GM03348 (cell line): ENCODE measurements at regions not wholly inside any gene's neighbourhood (a gene's known extent, or its start where the extent isn't known, plus 50 kb on each side); places are given as distances from the start of the nearest gene placed in this dataset.
"Not testable (repeated sequence)": the region's sequence is repeated elsewhere in the genome, so short reads cannot be mapped to it uniquely, and the experiment has no call there.

Source experiments
- DNase-seq: peaks from one replicate; pipeline ENCODE4 v3.0.0; 2012; ENCODE audit warnings: low spot score

DNA sequence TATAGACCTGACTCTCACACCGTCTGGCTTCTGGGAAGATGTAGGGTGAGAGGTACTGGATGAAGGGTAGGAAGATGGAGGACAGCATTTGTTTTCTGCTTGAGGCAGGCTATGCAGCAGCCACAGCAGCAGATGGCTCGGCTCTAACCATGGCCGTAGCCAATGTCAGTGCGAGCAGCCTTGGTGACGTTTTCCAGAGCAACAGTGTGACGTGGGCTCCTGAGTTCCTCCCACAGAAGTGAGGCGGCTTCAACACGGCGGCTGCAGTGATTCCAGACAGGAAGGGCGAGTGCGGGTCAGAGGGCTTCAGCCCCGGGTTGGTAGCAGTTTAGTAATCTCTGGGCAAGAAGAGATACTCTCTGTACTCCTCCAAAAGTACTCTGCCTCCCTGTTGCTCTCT, 133.0 kb upstream of the MYT1L start:
- DNase-seq = no peak

DNA sequence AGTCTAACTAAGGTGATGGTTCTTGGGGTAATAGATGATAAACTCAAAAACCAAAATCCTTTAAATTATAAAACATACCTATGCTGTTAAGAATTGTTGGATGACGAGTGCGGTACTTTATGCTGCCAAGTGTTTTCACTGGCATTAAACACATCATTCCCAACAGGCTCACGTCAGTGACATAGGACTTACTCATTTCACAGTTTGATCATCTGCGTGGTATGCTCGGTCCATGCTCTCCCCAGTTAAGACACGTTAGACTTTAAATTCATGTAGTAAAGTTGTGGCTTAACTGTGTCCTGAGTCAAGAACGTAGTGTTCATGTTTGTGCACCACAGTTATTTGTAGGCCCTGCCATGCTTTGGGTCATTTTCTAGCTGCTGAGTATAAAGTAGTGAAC, 125.6 kb upstream of the MYT1L start:
- no peak for DNase-seq

DNA sequence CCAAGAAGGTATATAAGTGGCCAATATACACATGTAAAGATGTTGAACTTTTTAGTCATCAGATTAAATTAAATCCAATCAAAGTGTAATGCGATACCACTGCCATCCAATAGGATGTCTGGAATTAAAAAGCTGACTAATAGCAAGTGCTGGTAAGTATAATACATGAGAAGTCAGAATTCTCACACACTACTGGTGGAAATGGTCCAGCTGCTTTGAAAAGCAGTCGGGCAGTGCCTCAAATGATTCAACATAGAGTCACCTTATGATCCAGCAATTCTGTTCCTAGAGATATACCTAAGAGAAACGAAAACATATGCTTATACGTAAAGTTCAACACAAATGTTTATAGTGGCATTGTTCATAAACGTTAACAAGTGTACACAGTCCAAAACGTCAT, 124.1 kb upstream of the MYT1L start:
- no peak for DNase-seq

DNA sequence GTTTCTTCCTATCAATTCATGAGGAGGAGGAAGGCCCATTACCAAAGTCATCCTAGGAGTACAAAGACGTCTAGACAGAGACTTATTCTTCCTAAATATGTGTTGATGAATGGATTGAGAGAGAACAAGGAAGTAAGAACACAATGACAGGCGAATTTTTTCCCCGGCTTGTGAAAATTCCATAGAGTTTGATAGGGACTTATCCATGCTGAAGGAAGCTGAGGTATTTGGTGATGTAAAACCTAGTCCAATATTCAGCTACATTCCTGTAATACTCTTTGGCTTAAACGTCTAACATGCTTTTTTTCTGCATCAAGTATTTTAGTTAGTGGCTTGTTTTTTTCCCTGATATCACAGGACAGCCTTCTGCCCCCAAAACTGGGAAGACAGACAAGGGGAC, 121.9 kb upstream of the MYT1L start:
- no peak for DNase-seq

DNA sequence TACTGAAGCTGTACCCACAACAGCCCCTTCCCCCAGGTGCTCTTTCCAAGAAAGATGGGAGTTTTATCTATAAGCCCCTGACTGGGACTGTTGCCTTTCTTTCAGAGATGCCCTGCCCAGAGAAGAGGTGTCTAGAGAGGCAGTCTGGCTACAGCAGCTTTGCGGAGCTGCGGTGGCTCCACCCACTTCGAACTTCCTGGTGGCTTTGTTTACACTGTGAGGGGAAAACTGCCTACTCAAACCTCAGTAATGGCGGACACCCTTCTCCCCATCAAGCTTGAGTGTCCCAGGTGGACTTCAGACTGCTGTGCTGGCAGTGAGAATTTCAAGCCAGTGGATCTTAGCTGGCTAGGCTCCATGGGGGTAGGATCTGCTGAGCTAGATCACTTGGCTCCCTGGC, 120.2 kb upstream of the MYT1L start:
- DNase-seq = not testable (repeated sequence)

DNA sequence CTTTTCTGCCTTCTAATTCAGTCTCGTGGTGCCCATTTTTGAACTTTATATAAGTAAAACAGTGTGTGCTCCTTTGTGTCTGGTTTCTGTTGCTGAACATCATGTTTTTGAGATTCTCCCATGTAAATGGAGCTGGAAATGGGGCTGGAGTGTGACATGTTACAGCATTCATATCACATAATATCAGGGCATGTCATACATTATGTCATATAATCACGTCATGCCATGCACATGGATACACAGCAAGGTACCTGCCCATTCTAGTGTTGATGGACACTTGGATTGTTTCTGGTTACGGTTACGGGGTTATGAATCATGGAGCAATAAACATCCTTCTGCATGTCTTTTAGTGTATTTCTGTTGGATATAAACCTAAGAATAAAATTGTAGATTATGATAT, 117.1 kb upstream of the MYT1L start:
- DNase-seq = no peak

DNA sequence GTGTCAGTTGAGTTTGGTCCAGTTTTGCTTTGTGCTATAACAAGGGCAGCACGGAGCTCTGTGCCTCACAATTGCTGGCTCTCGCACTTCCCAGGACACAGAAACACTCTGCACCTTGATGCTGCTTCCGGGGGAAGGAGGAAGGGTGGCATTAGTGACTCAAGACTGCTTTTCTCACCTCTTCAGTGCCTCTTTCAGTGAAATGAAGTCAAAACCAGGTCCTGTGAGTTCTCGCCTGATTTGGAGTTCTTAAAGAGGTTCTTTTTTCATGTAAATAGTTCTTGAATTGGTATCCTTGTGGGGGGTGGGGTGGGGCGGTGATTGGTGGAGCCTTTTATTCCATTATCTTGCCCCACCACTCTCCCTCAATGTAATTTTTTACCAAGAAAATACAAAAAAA, 91.5 kb upstream of the MYT1L start:
- DNase-seq = no peak

DNA sequence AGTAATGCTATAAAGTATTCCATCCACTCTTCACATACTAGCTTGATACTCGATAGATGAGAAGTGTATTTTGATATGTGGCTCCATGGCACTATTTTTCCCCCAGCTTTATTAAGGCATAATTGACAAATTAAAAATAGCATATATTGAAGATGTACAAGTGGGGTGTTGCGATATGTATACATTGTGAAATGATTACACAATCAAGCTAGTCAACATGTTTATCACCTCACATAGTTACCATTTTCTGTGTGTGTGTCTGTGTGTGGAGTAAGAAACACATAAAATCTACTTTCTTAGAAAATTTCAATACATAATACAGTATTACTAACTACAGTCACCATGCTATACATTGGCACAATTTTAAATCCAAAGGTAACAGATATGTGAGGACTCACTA, 82.5 kb upstream of the MYT1L start:
- no peak for DNase-seq

DNA sequence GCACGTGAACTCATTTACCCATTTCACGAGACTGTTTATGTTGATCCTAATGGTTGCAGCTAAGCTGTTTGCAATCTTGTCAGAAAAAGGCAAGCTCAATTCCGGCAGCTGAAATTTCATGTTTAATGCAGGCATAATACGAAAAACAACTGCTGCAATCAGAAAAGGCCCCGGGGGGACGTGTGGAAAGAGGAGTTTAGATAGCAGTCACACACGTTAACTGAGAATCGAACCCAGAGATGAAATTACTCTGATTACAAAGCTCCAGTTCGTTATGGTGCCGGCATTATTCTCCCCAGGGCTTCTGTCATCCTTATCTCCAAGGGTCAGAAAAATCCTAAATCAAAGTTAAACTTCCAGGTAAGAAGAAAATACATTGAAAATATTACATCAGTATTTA, 79.9 kb upstream of the MYT1L start:
- no peak for DNase-seq

DNA sequence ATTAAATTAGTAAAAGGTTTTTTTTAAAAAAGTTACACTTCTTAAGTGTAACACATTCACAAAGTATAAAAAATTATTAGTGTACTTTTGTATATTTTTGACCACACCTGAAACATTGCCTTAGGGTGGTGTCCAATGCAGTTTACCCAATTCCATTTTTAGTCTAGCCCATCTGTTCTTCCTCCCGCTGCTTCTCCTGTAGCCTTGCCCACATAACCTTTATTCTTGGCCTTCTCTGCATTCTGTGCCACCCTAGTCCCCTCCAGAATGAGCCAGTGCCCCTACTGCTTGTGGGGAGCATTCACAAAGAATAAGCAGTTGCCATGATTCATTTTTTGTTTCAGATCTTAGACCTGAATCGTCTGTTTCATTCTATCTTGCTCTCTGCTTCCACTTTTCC, 78.4 kb upstream of the MYT1L start:
- DNase-seq = no peak

DNA sequence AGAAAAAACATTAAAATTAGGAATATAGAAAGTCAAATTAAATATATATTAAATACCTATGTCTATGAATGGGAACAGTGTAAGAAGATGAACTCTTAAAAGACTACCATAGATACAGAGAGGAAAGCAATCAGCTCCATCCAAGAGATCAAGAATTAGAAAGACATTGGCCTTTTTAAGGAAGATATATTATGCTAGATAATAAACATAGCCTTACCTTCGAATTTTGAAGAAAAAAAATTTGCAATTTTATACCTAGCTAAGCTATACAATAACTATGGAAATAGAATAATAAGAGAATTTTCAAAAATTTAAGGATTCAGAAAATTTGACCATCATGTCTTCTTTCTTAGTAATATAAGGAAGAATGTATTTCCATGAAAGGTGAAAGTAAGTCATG, 74.7 kb upstream of the MYT1L start:
- DNase-seq = no peak

DNA sequence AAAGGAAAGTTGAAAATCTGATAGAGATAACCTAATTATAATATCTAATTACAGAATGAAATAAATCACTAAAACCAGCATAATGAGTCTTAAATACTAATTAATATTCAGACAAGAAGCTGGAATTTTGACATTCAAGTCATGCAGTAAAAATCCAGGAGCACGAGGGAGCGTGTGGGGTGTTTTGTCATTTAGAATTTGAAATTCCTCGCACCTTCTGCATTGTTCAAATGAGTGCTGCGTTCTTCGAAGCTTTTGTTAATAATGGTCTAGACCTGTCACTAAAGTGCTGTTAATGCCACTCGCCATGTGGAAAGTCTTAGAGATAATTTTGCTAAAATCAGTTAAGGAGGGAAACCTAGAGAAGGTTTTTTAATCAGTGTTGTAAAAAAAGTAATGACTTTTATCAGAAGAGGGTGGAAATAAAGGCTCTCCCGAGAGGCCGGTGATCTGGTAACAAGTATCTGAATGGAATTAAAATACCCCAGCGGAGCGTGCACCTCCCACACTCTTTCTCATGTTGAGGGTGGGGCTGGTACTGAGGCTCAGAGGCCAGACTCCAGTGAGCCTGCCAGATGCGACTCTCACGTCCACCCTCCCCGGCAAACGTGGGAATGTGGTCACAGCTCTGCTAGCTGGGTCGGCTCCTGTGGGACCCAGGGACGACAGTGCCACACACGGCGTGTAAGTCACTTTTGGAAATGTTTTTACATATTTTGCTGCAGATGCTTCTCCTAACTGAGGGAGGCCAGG, 69.4 kb upstream of the MYT1L start:
- no peak for DNase-seq

DNA sequence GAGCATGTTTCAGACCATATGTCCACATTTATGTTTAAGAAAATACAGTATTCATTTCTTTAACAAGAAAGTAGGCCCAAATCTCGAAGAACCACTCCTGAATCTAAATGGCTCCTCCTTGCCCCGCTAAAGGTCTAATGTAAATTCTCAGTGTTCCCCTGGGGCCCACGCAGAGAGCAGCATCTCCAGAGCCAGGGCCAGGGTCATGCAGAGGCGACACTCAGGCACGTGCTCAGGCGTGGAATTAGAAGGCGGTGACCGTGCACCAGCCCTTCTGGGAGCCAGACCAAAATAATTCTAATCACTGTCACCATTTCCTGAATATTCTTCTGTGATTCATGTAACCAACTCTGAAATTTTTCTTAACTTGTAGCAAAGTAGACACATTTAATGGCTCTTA, 68.3 kb upstream of the MYT1L start:
- no peak for DNase-seq

DNA sequence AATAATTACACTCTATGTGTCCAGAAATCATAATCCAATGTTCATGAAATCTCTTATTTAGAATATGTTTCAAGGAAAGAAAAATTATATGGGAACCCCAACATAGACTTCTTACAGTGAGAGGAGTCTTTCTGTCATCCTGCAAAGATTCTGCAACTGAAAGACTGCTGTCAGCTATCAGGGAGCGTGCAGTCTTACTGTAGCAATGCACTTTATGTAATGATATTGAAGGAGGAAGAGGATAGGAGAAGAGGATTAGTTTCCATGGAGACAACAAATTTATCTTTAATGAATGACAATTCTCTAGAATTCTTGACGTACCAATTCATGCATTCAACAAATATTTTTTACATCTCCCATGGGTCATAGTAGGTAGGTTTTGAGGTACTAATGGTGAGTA, 61.3 kb upstream of the MYT1L start:
- DNase-seq = no peak

DNA sequence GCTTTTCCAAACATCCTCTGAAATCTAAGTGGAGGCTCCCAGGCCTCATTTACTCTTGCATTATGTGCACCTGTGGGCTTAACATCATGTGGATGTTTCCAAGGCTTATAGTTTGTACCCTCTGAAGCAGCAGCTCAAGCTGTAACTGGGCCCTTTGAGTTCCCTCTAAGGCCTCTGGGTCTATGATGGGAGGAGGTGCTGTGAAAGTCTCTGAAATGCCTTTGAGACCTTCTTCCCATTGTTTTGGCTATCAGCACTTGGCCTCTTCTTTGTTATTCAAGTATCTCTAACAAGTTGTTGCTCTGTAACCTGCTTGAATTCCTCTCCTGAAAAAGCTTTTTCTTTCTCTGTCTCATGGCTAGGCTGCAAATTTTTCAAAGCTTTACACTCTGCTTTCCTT, 58.1 kb upstream of the MYT1L start:
- DNase-seq = no peak
